ENCODE measurements at regions not wholly inside any gene's neighbourhood (a gene's known extent, or its start where the extent isn't known, plus 50 kb on each side); places are given as distances from the start of the nearest gene placed in this dataset.

DNA sequence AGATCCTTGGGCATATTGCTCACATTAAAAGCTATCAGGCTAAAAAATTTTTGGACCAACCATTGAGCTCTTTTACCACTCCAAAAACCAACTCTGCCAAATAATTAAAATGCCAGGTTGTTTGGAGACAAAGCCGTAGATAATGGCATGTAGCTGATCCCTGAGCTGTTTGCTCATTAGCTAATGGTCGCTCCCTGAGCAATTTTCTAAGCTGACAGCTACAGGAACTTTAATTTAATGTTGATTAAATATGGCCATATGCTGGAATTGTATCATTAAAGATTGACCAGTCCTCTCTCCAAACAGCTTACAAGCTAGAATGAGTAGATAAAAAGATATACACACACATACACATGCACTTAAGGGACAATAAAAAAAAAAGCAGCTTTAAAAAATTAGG lies 216.2 kb upstream of the ARHGAP20 start:
- Histone ChIP-seq H3K9me3 (no peaks in the 10 kb centered on the region), H3K4me1 (no peaks in the 10 kb centered on the region), H3K27ac (no peak overlapping the region), H3K4me3 (no peak overlapping the region), H3K36me3 (no peaks in the 10 kb centered on the region), H3K27me3 (no peaks in the 10 kb centered on the region)
- intact Hi-C loops (cut with DNase I) = no loop called here
- no peak for TF ChIP-seq POLR2A (IDR thresholded peaks at IDR 0.05)
- TF ChIP-seq, protein P1, sequence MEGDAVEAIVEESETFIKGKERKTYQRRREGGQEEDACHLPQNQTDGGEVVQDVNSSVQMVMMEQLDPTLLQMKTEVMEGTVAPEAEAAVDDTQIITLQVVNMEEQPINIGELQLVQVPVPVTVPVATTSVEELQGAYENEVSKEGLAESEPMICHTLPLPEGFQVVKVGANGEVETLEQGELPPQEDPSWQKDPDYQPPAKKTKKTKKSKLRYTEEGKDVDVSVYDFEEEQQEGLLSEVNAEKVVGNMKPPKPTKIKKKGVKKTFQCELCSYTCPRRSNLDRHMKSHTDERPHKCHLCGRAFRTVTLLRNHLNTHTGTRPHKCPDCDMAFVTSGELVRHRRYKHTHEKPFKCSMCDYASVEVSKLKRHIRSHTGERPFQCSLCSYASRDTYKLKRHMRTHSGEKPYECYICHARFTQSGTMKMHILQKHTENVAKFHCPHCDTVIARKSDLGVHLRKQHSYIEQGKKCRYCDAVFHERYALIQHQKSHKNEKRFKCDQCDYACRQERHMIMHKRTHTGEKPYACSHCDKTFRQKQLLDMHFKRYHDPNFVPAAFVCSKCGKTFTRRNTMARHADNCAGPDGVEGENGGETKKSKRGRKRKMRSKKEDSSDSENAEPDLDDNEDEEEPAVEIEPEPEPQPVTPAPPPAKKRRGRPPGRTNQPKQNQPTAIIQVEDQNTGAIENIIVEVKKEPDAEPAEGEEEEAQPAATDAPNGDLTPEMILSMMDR (IDR thresholded peaks at IDR 0.05) = no peak
- no peak for ATAC-seq
- 50% methylated on average over 1 of the region's 2 CpGs for WGBS (ENCODE audit: insufficient coverage, low coverage, low lambda C conversion rate, missing lambda C conversion rate)
- no peak for DNase-seq

DNA sequence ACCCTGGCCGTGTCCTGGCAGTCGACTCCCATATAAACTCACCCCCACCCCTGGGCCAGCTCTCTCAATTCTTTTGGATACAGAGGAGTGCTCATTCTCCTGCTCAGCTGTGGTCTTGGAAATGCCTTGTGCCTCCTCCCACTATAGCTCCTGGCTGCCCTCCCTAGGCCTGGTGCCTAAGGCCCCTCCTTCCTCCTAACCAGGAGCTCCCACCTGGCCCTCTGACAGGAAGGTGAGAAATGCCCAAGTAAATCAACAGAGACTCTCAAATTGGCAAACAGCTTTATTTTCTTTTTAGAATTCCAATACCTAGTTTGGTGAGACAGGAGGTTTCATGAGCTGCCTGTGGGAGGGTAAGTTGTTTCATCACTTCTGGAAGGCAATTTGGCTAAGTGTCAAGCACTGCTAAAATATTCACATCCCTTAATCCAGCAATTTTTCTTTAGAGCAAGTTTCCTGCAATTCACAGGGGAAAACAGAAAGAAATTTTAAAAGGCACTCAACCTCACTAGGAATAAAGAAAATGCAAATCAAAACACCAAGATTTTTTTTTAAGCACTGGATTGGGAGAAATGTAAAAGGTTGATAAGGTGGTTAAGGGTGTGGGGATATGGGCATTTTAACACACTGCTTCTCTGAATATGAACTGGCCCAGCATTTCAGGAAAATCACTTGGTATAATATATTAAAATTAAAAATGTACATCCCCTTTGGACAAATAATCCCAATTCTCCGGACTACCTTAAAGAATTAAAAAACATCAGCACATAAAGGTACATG lies 209.7 kb upstream of the ARHGAP20 start:
- ATAC-seq = peak in 3 of 4 donors; percentile 38 to 65 (median 48)
- H3K27ac ChIP-seq = no peak overlapping the region

DNA sequence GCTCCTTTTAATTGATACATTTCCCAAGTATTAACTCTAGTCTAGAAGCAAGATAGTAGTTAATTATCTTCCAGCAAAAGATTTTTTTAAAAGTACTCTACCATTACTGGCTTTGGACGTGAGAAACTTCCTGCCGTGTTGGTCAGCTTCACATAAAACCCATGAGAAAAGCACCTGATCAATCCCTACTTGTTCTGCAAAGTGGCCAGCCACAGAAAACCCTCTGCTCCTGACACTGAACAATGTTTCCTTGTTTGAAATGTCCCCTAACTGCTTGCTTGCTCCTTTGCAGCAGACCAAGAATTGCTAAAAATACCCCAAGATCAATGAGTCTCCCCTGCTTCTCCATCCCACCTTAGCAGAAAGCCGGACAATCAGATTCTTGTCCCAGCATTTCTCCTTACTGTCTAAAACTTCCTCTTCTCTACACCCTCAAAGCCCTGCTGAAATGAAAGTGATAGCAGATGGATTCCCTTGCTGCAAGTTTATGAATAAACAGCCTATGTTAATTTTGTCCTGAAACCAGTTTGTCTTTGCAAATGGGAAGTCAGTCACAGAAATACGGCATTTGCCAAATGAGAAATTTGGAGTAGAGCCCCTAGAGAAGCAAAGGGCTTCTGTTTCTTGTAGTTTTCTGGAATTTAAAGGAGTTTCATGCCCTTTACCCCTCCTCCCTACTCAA lies 207.1 kb upstream of the ARHGAP20 start:
- Histone ChIP-seq H3K4me3 (no peak overlapping the region), H3K27ac (no peak overlapping the region), H3K27me3 (no peaks in the 10 kb centered on the region), H3K9me3 (no peaks in the 10 kb centered on the region), H3K36me3 (no peaks in the 10 kb centered on the region), H3K4me1 (no peaks in the 10 kb centered on the region)
- no peak for TF ChIP-seq POLR2A (IDR thresholded peaks at IDR 0.05)
- TF ChIP-seq, protein P1 (IDR thresholded peaks at IDR 0.05) = no peak
- ATAC-seq (peak in 2 of 4 donors; percentile 42 to 43), DNase-seq (no peak)
- 53% methylated on average over 4 of the region's 4 CpGs for WGBS (ENCODE audit: insufficient coverage, low coverage, low lambda C conversion rate, missing lambda C conversion rate)
- intact Hi-C loops (cut with DNase I) = no loop called here

More for the DNA sequence above, 209.7 kb upstream of the ARHGAP20 start:
- Histone ChIP-seq H3K36me3 (no peaks in the 10 kb centered on the region), H3K27me3 (no peaks in the 10 kb centered on the region), H3K9me3 (no peaks in the 10 kb centered on the region), H3K4me3 (no peak overlapping the region), H3K4me1 (no peaks in the 10 kb centered on the region)
- TF ChIP-seq, protein P1 (IDR thresholded peaks at IDR 0.05) = no peak
- no peak for TF ChIP-seq POLR2A (IDR thresholded peaks at IDR 0.05)
- intact Hi-C loops (cut with DNase I) = no loop called here
- peak in 1 of 3 donors; percentile 14 for DNase-seq
- 65% methylated on average over 3 of the region's 3 CpGs for WGBS (ENCODE audit: insufficient coverage, low coverage, low lambda C conversion rate, missing lambda C conversion rate)

DNA sequence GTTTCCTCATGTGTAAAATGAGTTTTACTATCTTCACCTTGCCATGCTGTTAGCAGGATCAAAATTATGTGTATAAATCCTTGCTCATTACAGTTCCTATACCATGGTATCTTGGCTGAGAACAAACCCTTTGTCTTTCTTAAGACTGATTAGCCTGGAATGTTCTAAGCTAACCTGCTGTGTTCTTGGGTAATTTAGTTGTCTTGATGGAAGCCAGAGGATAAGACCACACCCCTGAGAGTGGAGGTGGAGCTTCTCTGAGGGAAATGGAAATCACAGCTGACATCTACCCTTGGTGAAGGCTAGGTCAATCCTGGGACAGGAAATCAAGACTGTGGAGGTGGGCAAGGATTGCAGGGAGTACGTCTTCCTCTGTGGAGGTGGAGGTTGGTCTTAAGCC lies 206.1 kb upstream of the ARHGAP20 start:
- 63% methylated on average over 1 of the region's 1 CpG for WGBS (ENCODE audit: insufficient coverage, low coverage, low lambda C conversion rate, missing lambda C conversion rate)
- TF ChIP-seq POLR2A (IDR thresholded peaks at IDR 0.05) = no peak
- TF ChIP-seq, protein P1 (IDR thresholded peaks at IDR 0.05) = no peak
- no peak for DNase-seq

More for the DNA sequence above, 206.1 kb upstream of the ARHGAP20 start:
- no peak overlapping the region for H3K27ac ChIP-seq
- no peaks in the 10 kb centered on the region for H3K4me1 ChIP-seq
- intact Hi-C loops (cut with DNase I) = no loop called here
- H3K36me3 ChIP-seq = no peaks in the 10 kb centered on the region
- no peak overlapping the region for H3K4me3 ChIP-seq
- H3K9me3 ChIP-seq = no peaks in the 10 kb centered on the region
- H3K27me3 ChIP-seq = no peaks in the 10 kb centered on the region
- no peak for ATAC-seq
